Progenitor cell of endocrine pancreas (in vitro differentiated cells): ENCODE measurements at regions not wholly inside any gene's neighbourhood (a gene's known extent, or its start where the extent isn't known, plus 50 kb on each side); places are given as distances from the start of the nearest gene placed in this dataset.
"Not testable (repeated sequence)": the region's sequence is repeated elsewhere in the genome, so short reads cannot be mapped to it uniquely, and the experiment has no call there.

Source experiments
- DNase-seq: peaks from one replicate; pipeline ENCODE4 v3.0.0; 2021; ENCODE audit warnings: low spot score; ENCODE audit not compliant: unreplicated experiment
- H3K27ac Mint-ChIP-seq: 2 replicates; pipeline ENCODE4 v1.8.0; 2021; ENCODE audit warnings: mild to moderate bottlenecking, moderate library complexity, mixed read lengths
- H3K27me3 Mint-ChIP-seq: 2 replicates; pipeline ENCODE4 v1.8.0; 2021; ENCODE audit warnings: mixed read lengths
- H3K36me3 Mint-ChIP-seq: 2 replicates; pipeline ENCODE4 v1.8.0; 2022; ENCODE audit warnings: mixed read lengths; ENCODE audit not compliant: insufficient read depth
- H3K4me1 Mint-ChIP-seq: 2 replicates; pipeline ENCODE4 v1.8.0; 2021; ENCODE audit warnings: low read depth, mixed read lengths
- H3K4me3 Mint-ChIP-seq: 2 replicates; pipeline ENCODE4 v1.8.0; 2021; ENCODE audit warnings: low read depth, mild to moderate bottlenecking, moderate library complexity, mixed read lengths
- H3K9me3 Mint-ChIP-seq: 2 replicates; pipeline ENCODE4 v1.8.0; 2021; ENCODE audit warnings: low read depth, mixed read lengths
- TF ChIP-seq, protein P1 (sequence below): fragments of 200-600 bp; sonication (generic); IDR thresholded peaks from one replicate; pipeline ENCODE4 v1.5.0; 2021; ENCODE audit warnings: antibody characterized with exemption, mild to moderate bottlenecking; ENCODE audit not compliant: unreplicated experiment

DNA sequence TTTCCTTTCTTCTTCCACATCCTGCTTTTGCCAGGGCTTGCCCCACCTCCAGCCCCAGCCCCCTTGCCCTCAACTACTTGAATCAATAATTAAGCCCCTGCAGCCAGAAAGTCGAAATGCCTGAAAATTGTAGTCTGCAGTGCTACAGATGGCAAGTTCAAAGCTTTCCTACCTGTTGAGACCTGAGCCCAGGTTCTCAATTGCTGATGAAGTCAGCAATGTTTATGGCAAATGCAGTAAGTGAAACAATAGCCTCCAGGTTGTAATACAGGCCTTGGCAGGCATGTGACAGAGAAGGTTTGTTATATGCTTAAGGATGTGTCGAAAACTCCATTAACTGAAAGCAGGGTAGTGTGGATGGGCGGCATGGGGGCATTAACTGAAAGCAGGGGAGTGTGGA, 181.1 kb upstream of the SESN3 start:
- peaks cover 1% of the 10 kb centered on the region for H3K4me1 Mint-ChIP-seq
- H3K4me3 Mint-ChIP-seq, result no peak overlapping the region
- H3K27me3 Mint-ChIP-seq, result no peaks in the 10 kb centered on the region
- no peaks in the 10 kb centered on the region for H3K9me3 Mint-ChIP-seq
- DNase-seq, result no peak
- TF ChIP-seq, protein P1, sequence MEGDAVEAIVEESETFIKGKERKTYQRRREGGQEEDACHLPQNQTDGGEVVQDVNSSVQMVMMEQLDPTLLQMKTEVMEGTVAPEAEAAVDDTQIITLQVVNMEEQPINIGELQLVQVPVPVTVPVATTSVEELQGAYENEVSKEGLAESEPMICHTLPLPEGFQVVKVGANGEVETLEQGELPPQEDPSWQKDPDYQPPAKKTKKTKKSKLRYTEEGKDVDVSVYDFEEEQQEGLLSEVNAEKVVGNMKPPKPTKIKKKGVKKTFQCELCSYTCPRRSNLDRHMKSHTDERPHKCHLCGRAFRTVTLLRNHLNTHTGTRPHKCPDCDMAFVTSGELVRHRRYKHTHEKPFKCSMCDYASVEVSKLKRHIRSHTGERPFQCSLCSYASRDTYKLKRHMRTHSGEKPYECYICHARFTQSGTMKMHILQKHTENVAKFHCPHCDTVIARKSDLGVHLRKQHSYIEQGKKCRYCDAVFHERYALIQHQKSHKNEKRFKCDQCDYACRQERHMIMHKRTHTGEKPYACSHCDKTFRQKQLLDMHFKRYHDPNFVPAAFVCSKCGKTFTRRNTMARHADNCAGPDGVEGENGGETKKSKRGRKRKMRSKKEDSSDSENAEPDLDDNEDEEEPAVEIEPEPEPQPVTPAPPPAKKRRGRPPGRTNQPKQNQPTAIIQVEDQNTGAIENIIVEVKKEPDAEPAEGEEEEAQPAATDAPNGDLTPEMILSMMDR, result no peak
- no peaks in the 10 kb centered on the region for H3K36me3 Mint-ChIP-seq
- no peak overlapping the region for H3K27ac Mint-ChIP-seq

DNA sequence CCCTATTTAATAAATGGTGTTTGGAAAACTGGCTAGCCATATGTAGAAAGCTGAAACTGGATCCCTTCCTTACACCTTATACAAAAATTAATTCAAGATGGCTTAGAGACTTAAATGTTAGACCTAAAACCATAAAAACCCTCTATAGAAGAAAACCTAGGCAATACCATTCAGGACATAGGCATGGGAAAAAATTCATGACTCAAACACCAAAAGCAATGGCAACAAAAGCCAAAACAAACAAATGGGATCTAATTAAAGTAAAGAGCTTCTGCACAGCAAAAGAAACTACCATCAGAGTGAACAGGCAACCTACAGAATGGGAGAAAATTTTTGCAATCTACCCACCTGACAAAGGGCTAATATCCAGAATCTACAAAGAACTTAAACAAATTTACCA, 179.7 kb upstream of the SESN3 start:
- not testable (repeated sequence) for DNase-seq, H3K36me3 Mint-ChIP-seq, H3K4me1 Mint-ChIP-seq, H3K27me3 Mint-ChIP-seq, H3K4me3 Mint-ChIP-seq, H3K27ac Mint-ChIP-seq, H3K9me3 Mint-ChIP-seq

DNA sequence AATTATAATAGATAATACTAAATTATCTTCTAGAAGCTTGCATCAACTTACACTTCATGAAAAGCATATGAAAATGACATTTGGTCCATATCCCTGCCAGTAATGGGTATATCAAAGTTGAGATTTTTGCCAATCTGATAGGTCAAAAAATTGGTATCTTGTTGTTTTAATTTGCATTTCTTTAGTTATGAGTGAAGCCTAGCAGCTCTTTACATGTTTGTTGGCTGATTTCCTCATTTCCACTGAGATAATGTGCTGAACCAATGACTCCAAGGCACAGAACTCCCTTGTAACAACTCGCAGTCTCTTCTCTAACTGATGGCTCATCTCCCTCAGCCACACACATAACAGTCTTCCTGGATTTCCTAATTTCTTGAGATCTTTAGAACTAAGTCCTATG, 175.3 kb upstream of the SESN3 start:
- no peaks in the 10 kb centered on the region for H3K27me3 Mint-ChIP-seq
- H3K27ac Mint-ChIP-seq, result no peak overlapping the region
- H3K36me3 Mint-ChIP-seq, result no peaks in the 10 kb centered on the region
- H3K4me3 Mint-ChIP-seq, result no peak overlapping the region
- TF ChIP-seq, protein P1, result no peak
- DNase-seq, result no peak
- no peaks in the 10 kb centered on the region for H3K4me1 Mint-ChIP-seq
- peaks cover 11% of the 10 kb centered on the region for H3K9me3 Mint-ChIP-seq

DNA sequence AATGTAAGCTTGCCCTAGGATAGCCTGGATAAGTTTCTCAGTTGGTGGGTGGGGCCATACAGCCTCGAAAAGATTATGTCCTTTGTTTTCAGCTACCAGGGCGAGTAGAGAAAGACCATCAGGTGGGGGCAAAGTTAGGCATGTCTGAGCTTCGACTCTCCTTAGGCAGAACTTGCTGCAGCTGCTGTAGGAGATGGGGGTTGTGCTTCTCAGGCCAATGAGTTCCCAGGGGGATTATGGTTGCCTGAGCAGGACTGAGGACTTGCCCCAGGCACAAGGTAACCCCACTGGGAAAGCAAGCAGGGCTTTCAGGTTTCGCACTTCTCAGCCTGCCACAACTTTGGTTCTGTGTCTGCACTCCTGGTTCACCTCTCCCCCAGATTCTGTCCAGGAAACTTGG, 173.4 kb upstream of the SESN3 start:
- no peaks in the 10 kb centered on the region for H3K4me1 Mint-ChIP-seq
- H3K27me3 Mint-ChIP-seq, result no peaks in the 10 kb centered on the region
- H3K27ac Mint-ChIP-seq, result no peak overlapping the region
- no peak overlapping the region for H3K4me3 Mint-ChIP-seq
- H3K9me3 Mint-ChIP-seq, result peaks cover 11% of the 10 kb centered on the region
- H3K36me3 Mint-ChIP-seq, result no peaks in the 10 kb centered on the region
- no peak for DNase-seq
- TF ChIP-seq, protein P1, result no peak

DNA sequence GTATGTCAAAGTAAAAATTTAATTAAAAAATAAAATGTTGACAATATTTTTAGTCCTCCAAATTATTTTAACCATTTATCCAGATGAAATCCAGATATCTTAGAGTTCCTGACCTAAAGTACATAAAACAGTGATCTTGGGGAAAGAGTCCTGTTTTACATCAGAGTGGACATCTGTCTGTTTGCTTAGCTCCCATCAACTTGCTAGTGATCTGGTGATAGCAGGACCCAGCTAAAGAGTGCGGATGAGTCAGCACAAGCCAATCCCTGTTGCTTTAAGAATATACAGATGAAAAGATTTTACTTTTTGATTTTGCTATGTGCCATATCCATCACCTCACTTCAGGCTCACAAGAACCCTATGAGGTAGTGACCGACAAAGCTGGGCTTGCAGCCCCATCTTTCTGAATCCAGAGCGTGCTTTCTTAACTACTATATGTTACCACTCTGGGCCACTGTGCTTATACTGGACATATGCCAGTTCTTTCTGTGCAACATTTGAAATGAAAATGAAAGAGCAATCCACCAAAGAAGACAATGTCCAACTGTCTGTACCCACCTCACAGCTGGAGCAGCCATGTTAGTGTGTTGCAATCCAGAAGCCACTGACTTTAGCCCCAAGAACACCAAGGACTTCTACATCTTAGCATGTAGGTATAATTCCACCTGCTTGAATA, 167.6 kb upstream of the SESN3 start:
- Mint-ChIP-seq H3K4me3 (no peak overlapping the region), H3K9me3 (peaks cover 24% of the 10 kb centered on the region), H3K4me1 (no peaks in the 10 kb centered on the region), H3K36me3 (peaks cover 2% of the 10 kb centered on the region), H3K27ac (no peak overlapping the region), H3K27me3 (no peaks in the 10 kb centered on the region)
- TF ChIP-seq, protein P1, result no peak
- DNase-seq, result no peak

DNA sequence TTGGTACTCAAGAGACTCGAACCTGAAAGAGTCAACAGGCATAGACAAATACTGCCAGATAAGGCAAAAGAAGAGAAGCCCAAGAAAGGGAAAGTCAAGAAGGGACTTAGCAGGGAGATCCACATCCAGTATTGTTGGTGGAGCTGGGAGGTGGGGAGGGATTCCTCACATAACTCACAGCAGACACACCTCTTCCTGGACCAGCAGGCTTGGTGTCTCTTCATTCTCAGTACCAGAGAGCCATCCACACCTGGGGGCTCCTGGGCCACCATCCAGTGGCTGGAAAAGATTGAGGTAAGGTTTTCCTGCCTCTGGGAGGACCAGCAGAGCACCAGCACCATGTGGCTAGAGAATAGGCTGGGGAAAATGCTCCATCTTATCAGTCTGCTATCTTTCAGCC, 161.6 kb upstream of the SESN3 start:
- no peaks in the 10 kb centered on the region for H3K4me1 Mint-ChIP-seq
- H3K27ac Mint-ChIP-seq, result no peak overlapping the region
- no peak for DNase-seq
- H3K4me3 Mint-ChIP-seq, result no peak overlapping the region
- peaks cover 2% of the 10 kb centered on the region for H3K36me3 Mint-ChIP-seq
- TF ChIP-seq, protein P1, result no peak
- peaks cover 16% of the 10 kb centered on the region for H3K9me3 Mint-ChIP-seq
- H3K27me3 Mint-ChIP-seq, result peaks cover 6% of the 10 kb centered on the region
